Fibroblast of lung (primary cell): ENCODE measurements at regions not wholly inside any gene's neighbourhood (a gene's known extent, or its start where the extent isn't known, plus 50 kb on each side); places are given as distances from the start of the nearest gene placed in this dataset.

Source experiments
- DNase-seq, 2 donors: peaks; one replicate each; pipeline versions ENCODE4 v3.0.0 to v3.0.0-alpha.2; 2010; ENCODE audit warnings: low read depth in 2 of 2
- H2AFZ ChIP-seq: 2 replicates; pipeline ENCODE4 v1.5.1; 2012; ENCODE audit warnings: low read length, control low read depth, inconsistent platforms
- H3K27ac ChIP-seq: 2 replicates; pipeline ENCODE4 v1.5.1; 2011; ENCODE audit warnings: low read length, control low read depth; ENCODE audit not compliant: insufficient read depth
- H3K27me3 ChIP-seq: 2 replicates; pipeline ENCODE4 v1.5.1; 2011; ENCODE audit warnings: mild to moderate bottlenecking, low read length; ENCODE audit not compliant: control insufficient read depth, insufficient read depth
- H3K36me3 ChIP-seq: 2 replicates; pipeline ENCODE4 v1.5.1; 2011; ENCODE audit warnings: low read length; ENCODE audit not compliant: control insufficient read depth, insufficient read depth
- H3K4me1 ChIP-seq: 2 replicates; pipeline ENCODE4 v1.5.1; 2011; ENCODE audit warnings: low read length; ENCODE audit not compliant: control insufficient read depth, insufficient read depth; ENCODE audit errors: extremely low read depth
- H3K4me2 ChIP-seq: 2 replicates; pipeline ENCODE4 v1.5.1; 2011; ENCODE audit warnings: low read length, control low read depth; ENCODE audit not compliant: insufficient read depth; ENCODE audit errors: extremely low read depth
- H3K4me3 ChIP-seq, 4 experiments: fragments of 200-600 bp in 1 of 4; sonication (generic) in 1 of 4; replicated peaks in 1 of 4; 2 replicates each; pipeline ENCODE4 v1.5.1; 2011 to 2016; ENCODE audit warnings: low read length in 4 of 4, low read depth in 3 of 4, mild to moderate bottlenecking in 3 of 4, control low read depth in 2 of 4, inconsistent platforms in 1 of 4, mixed read lengths in 1 of 4; ENCODE audit not compliant: insufficient read depth in 1 of 4; ENCODE audit errors: control extremely low read depth in 1 of 4
- H3K79me2 ChIP-seq: 2 replicates; pipeline ENCODE4 v1.5.1; 2012; ENCODE audit warnings: mild to moderate bottlenecking, low read length, inconsistent platforms; ENCODE audit not compliant: control insufficient read depth, insufficient read depth
- H3K9ac ChIP-seq: 2 replicates; pipeline ENCODE4 v1.5.1; 2011; ENCODE audit warnings: mild to moderate bottlenecking, low read length, control low read depth; ENCODE audit not compliant: insufficient read depth
- H3K9me3 ChIP-seq: 2 replicates; pipeline ENCODE4 v1.5.1; 2012; ENCODE audit warnings: low read depth, low read length; ENCODE audit not compliant: control insufficient read depth, insufficient read depth
- H4K20me1 ChIP-seq: 2 replicates; pipeline ENCODE4 v1.5.1; 2011; ENCODE audit warnings: low read length; ENCODE audit not compliant: control insufficient read depth, insufficient read depth; ENCODE audit errors: extremely low read depth
- EZH2 ChIP-seq: IDR thresholded peaks from 2 replicates; pipeline ENCODE4 v1.5.1; 2012; ENCODE audit warnings: low read length, control low read depth, mild to moderate bottlenecking; ENCODE audit errors: missing control alignments
- TF ChIP-seq, protein P1 (sequence below), 2 donors: IDR thresholded peaks in 1 of 2; conservative IDR thresholded peaks in 1 of 2; 1 replicate in 1 of 2; 2 replicates in 1 of 2; pipeline ENCODE4 v1.5.1; 2011 to 2012; ENCODE audit warnings: low read length in 2 of 2, control low read depth in 1 of 2, inconsistent platforms in 1 of 2, low read depth in 1 of 2, mild to moderate bottlenecking in 1 of 2

DNA sequence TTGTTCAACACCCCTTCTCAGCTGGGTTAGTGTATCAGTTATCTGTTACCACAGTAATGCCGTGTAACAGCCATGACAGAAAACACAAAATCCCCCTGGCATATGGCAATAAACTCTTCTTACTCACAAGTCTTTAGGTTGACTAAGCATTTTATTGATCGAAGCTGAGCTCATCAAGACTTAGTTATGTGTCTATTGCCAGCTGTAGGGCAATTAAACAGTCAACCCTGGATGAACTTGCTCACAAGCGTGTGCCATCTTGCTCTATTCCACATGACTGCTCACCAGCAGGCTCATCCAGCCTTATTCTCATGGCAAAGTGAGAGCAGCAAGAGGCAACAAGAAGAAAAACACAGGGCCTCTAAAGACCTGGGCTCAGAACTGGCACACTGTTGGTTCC, 333.8 kb upstream of the PTBP2 start:
- Histone ChIP-seq H3K9ac (no peak overlapping the region), H3K9me3 (no peaks in the 10 kb centered on the region), H3K4me1 (peaks cover 7% of the 10 kb centered on the region), H3K27me3 (no peaks in the 10 kb centered on the region), H3K79me2 (no peaks in the 10 kb centered on the region), H3K4me2 (no peak overlapping the region), H2AFZ (peak overlapping the region; percentile 18), H3K4me3 (no peak overlapping the region), H3K36me3 (no peaks in the 10 kb centered on the region), H3K27ac (no peak overlapping the region), H4K20me1 (no peaks in the 10 kb centered on the region)
- TF ChIP-seq, protein P1, sequence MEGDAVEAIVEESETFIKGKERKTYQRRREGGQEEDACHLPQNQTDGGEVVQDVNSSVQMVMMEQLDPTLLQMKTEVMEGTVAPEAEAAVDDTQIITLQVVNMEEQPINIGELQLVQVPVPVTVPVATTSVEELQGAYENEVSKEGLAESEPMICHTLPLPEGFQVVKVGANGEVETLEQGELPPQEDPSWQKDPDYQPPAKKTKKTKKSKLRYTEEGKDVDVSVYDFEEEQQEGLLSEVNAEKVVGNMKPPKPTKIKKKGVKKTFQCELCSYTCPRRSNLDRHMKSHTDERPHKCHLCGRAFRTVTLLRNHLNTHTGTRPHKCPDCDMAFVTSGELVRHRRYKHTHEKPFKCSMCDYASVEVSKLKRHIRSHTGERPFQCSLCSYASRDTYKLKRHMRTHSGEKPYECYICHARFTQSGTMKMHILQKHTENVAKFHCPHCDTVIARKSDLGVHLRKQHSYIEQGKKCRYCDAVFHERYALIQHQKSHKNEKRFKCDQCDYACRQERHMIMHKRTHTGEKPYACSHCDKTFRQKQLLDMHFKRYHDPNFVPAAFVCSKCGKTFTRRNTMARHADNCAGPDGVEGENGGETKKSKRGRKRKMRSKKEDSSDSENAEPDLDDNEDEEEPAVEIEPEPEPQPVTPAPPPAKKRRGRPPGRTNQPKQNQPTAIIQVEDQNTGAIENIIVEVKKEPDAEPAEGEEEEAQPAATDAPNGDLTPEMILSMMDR (conservative IDR thresholded peaks at IDR 0.05 in 1 of 2, IDR thresholded peaks at IDR 0.05 in 1 of 2; ENCODE audit: low read depth in 1 of 2, low read length in 2 of 2): no peak
- TF ChIP-seq EZH2: no peak
- no peak for DNase-seq

DNA sequence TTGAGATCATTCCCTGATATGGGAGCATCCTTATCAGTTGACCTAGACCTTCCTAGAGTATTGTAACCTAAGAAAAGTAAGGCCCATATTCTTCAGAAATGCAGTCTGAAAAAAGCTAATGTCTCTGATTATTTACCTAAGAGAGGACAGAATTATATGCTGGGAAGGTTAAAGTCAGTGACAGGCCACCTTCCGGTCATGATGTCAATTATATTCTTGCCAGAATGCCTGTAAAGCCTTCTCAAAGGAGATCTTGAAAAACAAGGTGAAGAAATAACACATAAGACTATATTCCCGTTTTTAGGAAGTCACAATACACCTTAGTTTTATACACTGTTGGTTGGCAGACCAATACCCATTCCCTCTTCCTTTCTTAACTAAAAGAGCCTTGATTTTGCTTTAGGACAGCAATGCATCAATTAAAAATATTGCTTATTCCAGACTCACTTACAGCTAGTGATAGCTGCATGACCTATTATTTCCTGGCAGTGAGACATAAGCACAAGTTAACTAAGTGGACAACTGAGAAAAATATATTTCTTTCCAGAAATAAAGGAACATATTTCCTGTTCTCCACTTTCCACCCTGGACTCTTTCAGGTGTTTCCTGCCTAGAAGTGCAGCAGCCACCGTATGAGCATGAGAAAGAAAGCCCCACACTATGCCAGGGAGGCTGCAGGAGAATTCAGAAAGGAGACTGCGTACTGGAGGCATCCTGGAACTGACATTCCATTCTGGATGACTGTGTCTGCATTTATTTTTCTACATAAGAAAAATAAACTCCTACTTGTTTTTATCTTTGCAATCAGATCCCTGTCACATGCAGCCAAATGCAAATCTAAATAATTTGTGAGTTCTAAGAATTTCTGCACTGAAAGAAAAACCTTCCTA, 332.9 kb upstream of the PTBP2 start:
- Histone ChIP-seq H3K27ac (no peak overlapping the region), H3K79me2 (no peaks in the 10 kb centered on the region), H3K36me3 (no peaks in the 10 kb centered on the region), H3K4me3 (no peak overlapping the region), H4K20me1 (no peaks in the 10 kb centered on the region), H3K4me2 (peak overlapping the region; percentile 55), H3K9me3 (no peaks in the 10 kb centered on the region), H2AFZ (no peak overlapping the region), H3K9ac (no peak overlapping the region), H3K4me1 (peaks cover 7% of the 10 kb centered on the region), H3K27me3 (no peaks in the 10 kb centered on the region)
- no peak for TF ChIP-seq EZH2
- TF ChIP-seq, protein P1 (conservative IDR thresholded peaks at IDR 0.05 in 1 of 2, IDR thresholded peaks at IDR 0.05 in 1 of 2; ENCODE audit: low read depth in 1 of 2, low read length in 2 of 2): no peak
- peak; percentile 74 to 82 for DNase-seq

DNA sequence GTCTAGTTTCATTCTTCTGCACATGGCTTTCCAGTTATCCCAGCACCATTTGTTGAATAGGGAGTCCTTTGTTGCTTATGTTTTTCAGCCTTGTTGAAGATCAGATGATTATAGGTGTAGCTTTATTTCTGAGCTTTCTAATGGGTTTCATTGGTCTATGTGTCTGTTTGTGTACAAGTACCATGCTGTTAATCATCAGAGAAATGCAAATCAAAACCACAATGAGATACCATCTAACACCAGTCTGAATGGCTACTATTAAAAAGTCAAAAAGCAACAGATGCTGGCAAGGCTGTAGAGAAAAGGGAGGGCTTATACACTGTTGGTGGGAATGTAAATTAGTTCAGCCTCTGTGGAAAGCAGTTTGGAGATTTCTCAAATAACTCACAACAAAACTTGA, 321.5 kb upstream of the PTBP2 start:
- Histone ChIP-seq H2AFZ (no peak overlapping the region), H3K4me3 (no peak overlapping the region), H3K27ac (no peak overlapping the region), H3K4me2 (no peak overlapping the region), H3K27me3 (no peaks in the 10 kb centered on the region), H3K4me1 (no peaks in the 10 kb centered on the region), H4K20me1 (no peaks in the 10 kb centered on the region), H3K36me3 (no peaks in the 10 kb centered on the region), H3K9me3 (no peaks in the 10 kb centered on the region), H3K79me2 (no peaks in the 10 kb centered on the region), H3K9ac (no peak overlapping the region)
- TF ChIP-seq EZH2: no peak
- TF ChIP-seq, protein P1 (conservative IDR thresholded peaks at IDR 0.05 in 1 of 2, IDR thresholded peaks at IDR 0.05 in 1 of 2; ENCODE audit: low read depth in 1 of 2, low read length in 2 of 2): no peak
- no peak for DNase-seq
